GM23338 (cell line): ENCODE measurements at regions not wholly inside any gene's neighbourhood (a gene's known extent, or its start where the extent isn't known, plus 50 kb on each side); places are given as distances from the start of the nearest gene placed in this dataset.
"Not testable (repeated sequence)": the region's sequence is repeated elsewhere in the genome, so short reads cannot be mapped to it uniquely, and the experiment has no call there.

ENCODE experiments used
- ATAC-seq: fragments of 200-7000 bp; cut with Tn5 transposase; 3 replicates; pipeline ENCODE4 v1.9.1; 2020
- DNase-seq: peaks from one replicate; pipeline ENCODE4 v3.0.0-alpha.2; 2015; ENCODE audit warnings: low spot score
- H2AFZ ChIP-seq: fragments of 200-600 bp; sonication (generic); 2 replicates; pipeline ENCODE4 v1.8.0; 2016; ENCODE audit warnings: antibody characterized with exemption, mild to moderate bottlenecking, moderate library complexity
- H3F3A ChIP-seq: fragments of 200-600 bp; sonication (generic); replicated peaks from 2 replicates; pipeline ENCODE4 v1.8.0; 2017; ENCODE audit warnings: antibody characterized with exemption, mixed run types, low read depth
- H3K27ac ChIP-seq: fragments of 200-600 bp; sonication (generic); 2 replicates; pipeline ENCODE4 v1.6.1; 2016; ENCODE audit warnings: low read depth
- H3K27me3 ChIP-seq: fragments of 200-600 bp; sonication (generic); 2 replicates; pipeline ENCODE4 v1.8.0; 2016; ENCODE audit warnings: mild to moderate bottlenecking, mixed run types, moderate library complexity; ENCODE audit not compliant: insufficient read depth
- H3K36me3 ChIP-seq: fragments of 200-600 bp; sonication (generic); 2 replicates; pipeline ENCODE4 v1.8.0; 2016; ENCODE audit warnings: mild to moderate bottlenecking; ENCODE audit not compliant: insufficient read depth
- H3K4me1 ChIP-seq: fragments of 200-600 bp; sonication (generic); 2 replicates; pipeline ENCODE4 v1.8.0; 2016; ENCODE audit warnings: mild to moderate bottlenecking, moderate library complexity; ENCODE audit not compliant: insufficient read depth
- H3K4me2 ChIP-seq: fragments of 200-600 bp; sonication (generic); 2 replicates; pipeline ENCODE4 v1.7.1; 2017; ENCODE audit warnings: mixed run types
- H3K4me3 ChIP-seq: fragments of 200-600 bp; sonication (generic); 2 replicates; pipeline ENCODE4 v1.6.1; 2016; ENCODE audit warnings: mixed run types
- H3K79me2 ChIP-seq: fragments of 200-600 bp; sonication (generic); replicated peaks from 2 replicates; pipeline ENCODE4 v1.8.0; 2017; ENCODE audit warnings: mild to moderate bottlenecking; ENCODE audit not compliant: insufficient read depth
- H3K9me2 ChIP-seq: fragments of 200-600 bp; sonication (generic); 2 replicates; pipeline ENCODE4 v1.8.0; 2017; ENCODE audit not compliant: insufficient read depth
- H4K20me1 ChIP-seq: fragments of 200-600 bp; sonication (generic); replicated peaks from 2 replicates; pipeline ENCODE4 v1.8.0; 2017; ENCODE audit warnings: mild to moderate bottlenecking; ENCODE audit not compliant: insufficient read depth
- H3K27ac Mint-ChIP-seq: 2 replicates; pipeline ENCODE4 v1.8.0; 2020; ENCODE audit warnings: inconsistent platforms, mild to moderate bottlenecking, moderate library complexity, mixed read lengths
- H3K27me3 Mint-ChIP-seq: 3 replicates; pipeline ENCODE4 v1.8.0; 2022; ENCODE audit warnings: low read depth, mild to moderate bottlenecking, moderate library complexity, mixed read lengths, inconsistent platforms; ENCODE audit not compliant: insufficient read depth, poor library complexity
- H3K36me3 Mint-ChIP-seq: 3 replicates; pipeline ENCODE4 v1.8.0; 2021; ENCODE audit warnings: low read depth, mild to moderate bottlenecking, inconsistent platforms, moderate library complexity, mixed read lengths
- H3K4me1 Mint-ChIP-seq: 3 replicates; pipeline ENCODE4 v1.8.0; 2020; ENCODE audit warnings: mild to moderate bottlenecking, inconsistent platforms, mixed read lengths
- H3K4me3 Mint-ChIP-seq: 3 replicates; pipeline ENCODE4 v1.8.0; 2021; ENCODE audit warnings: moderate library complexity, mild to moderate bottlenecking, inconsistent platforms, mixed read lengths
- H3K9me3 Mint-ChIP-seq: 3 replicates; pipeline ENCODE4 v1.8.0; 2020; ENCODE audit warnings: moderate library complexity, mild to moderate bottlenecking, inconsistent platforms, mixed read lengths
- CREB1 ChIP-seq: fragments of 250-450 bp; sonication (Bioruptor Pico); IDR thresholded peaks from 2 replicates; pipeline ENCODE4 v1.5.0; 2020; ENCODE audit warnings: low read depth, mild to moderate bottlenecking, moderate library complexity
- EZH2phosphoT487 ChIP-seq: fragments of 200-600 bp; sonication (generic); IDR thresholded peaks from one replicate; pipeline ENCODE4 v1.8.1; 2018; ENCODE audit warnings: antibody characterized with exemption; ENCODE audit not compliant: unreplicated experiment
- JUNB ChIP-seq: IDR thresholded peaks from one replicate; pipeline ENCODE4 v1.6.1; 2016; ENCODE audit warnings: antibody characterized with exemption; ENCODE audit not compliant: unreplicated experiment
- POLR2AphosphoS5 ChIP-seq: IDR thresholded peaks from 2 replicates; pipeline ENCODE4 v1.6.1; 2016; ENCODE audit warnings: antibody characterized with exemption, low read depth
- STAT1 ChIP-seq: IDR thresholded peaks from one replicate; pipeline ENCODE4 v1.6.1; 2016; ENCODE audit warnings: antibody characterized with exemption; ENCODE audit not compliant: unreplicated experiment
- ZNF114 ChIP-seq: fragments of 250-450 bp; sonication (Bioruptor Pico); IDR thresholded peaks from 2 replicates; pipeline ENCODE4 v1.5.0; 2020; ENCODE audit warnings: mild to moderate bottlenecking, moderate library complexity
- ZNF331 ChIP-seq: fragments of 250-450 bp; sonication (Bioruptor Pico); IDR thresholded peaks from 2 replicates; pipeline ENCODE4 v1.5.0; 2020; ENCODE audit warnings: low read depth, mild to moderate bottlenecking, moderate library complexity
- TF ChIP-seq, protein P1 (sequence below), 2 experiments: fragments of 200-600 bp in 1 of 2; sonication (generic) in 1 of 2; conservative IDR thresholded peaks; 2 replicates each; pipeline versions ENCODE4 v1.5.1 to v1.6.1; 2016 to 2017; ENCODE audit warnings: antibody characterized with exemption in 2 of 2, low read depth in 2 of 2, mild to moderate bottlenecking in 2 of 2, moderate library complexity in 1 of 2
- TF ChIP-seq, protein P2 (sequence below): fragments of 250-450 bp; sonication (Bioruptor Pico); IDR thresholded peaks from 2 replicates; pipeline ENCODE4 v1.5.0; 2020; ENCODE audit warnings: mild to moderate bottlenecking, moderate library complexity
- TF ChIP-seq, protein P3 (sequence below): IDR thresholded peaks from 2 replicates; pipeline ENCODE4 v1.6.1; 2016; ENCODE audit warnings: antibody characterized with exemption

DNA sequence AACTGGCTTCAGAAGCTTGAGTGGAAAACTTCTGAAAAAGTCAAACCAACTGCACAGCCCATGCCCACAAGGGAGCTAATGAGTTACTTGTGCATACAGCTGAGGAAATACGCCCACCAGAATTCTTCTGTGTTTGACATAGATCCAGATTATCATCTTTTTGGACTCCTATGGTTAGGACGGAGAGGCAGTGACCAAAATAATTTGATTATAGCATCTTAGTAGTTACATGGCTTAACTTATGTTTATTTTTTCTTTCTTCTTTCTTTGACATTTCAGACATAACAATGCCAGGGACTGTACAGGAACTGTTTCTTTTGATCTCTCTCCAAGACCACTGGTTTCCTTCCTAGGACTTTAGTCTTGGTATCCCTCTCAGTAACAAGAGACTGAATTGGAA, 246.1 kb upstream of the RASGRP1 start (continued):
- TF ChIP-seq, protein P1, sequence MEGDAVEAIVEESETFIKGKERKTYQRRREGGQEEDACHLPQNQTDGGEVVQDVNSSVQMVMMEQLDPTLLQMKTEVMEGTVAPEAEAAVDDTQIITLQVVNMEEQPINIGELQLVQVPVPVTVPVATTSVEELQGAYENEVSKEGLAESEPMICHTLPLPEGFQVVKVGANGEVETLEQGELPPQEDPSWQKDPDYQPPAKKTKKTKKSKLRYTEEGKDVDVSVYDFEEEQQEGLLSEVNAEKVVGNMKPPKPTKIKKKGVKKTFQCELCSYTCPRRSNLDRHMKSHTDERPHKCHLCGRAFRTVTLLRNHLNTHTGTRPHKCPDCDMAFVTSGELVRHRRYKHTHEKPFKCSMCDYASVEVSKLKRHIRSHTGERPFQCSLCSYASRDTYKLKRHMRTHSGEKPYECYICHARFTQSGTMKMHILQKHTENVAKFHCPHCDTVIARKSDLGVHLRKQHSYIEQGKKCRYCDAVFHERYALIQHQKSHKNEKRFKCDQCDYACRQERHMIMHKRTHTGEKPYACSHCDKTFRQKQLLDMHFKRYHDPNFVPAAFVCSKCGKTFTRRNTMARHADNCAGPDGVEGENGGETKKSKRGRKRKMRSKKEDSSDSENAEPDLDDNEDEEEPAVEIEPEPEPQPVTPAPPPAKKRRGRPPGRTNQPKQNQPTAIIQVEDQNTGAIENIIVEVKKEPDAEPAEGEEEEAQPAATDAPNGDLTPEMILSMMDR (conservative IDR thresholded peaks at IDR 0.05; ENCODE audit: low read depth in 2 of 2): no peak
- no peak for TF ChIP-seq STAT1

DNA sequence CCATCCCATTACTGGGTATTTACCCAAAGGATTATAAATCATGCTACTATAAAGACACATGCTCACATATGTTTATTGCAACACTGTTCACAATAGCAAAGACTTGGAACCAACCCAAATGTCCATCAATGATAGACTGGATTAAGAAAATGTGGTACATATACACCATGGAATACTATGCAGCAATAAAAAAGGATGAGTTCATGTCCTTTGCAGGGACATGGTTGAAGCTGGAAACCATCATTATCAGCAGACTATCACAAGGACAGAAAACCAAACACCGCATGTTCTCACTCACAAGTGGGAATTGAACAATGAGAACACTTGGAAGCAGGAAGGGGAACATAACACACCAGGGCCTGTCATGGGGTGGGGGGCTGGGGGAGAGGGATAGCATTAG, 249.6 kb upstream of the RASGRP1 start:
- H3K9me2 ChIP-seq, ATAC-seq, H3K27ac ChIP-seq, H3K36me3 Mint-ChIP-seq, H3K79me2 ChIP-seq, H3K27me3 Mint-ChIP-seq, H3K36me3 ChIP-seq, H3K4me3 Mint-ChIP-seq, H3K4me3 ChIP-seq, H2AFZ ChIP-seq, H3K27me3 ChIP-seq, H3K27ac Mint-ChIP-seq, DNase-seq, H3K4me1 ChIP-seq, H3K4me1 Mint-ChIP-seq, H4K20me1 ChIP-seq, H3F3A ChIP-seq, H3K4me2 ChIP-seq, H3K9me3 Mint-ChIP-seq: not testable (repeated sequence)

DNA sequence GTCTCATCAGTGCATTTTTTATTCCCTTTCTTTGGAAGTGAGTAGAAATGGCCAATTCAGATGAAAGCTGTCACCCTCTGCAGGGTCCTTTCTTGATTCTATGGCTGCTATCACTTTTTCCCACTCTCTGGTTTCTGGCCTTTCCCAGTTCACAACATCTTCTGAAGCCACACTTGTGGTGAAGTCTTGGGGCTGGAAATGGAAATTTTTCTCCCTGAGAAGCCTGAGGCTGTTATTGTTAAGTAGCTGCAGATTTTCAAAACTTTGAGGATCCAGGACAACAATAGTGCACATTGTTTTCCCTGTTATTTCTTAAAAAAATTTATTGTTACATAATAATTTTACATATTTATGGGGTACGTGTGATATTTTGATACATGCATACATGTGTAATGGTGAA, 250.3 kb upstream of the RASGRP1 start:
- Histone ChIP-seq H3K36me3 (no peaks in the 10 kb centered on the region), H3K79me2 (no peaks in the 10 kb centered on the region), H4K20me1 (no peaks in the 10 kb centered on the region), H3K4me2 (no peak overlapping the region), H3K4me3 (no peak overlapping the region), H3F3A (no peaks in the 10 kb centered on the region), H3K27me3 (no peaks in the 10 kb centered on the region), H3K27ac (no peak overlapping the region), H2AFZ (no peak overlapping the region), H3K9me2 (no peaks in the 10 kb centered on the region), H3K4me1 (no peaks in the 10 kb centered on the region; the same call in 1 of the 2 replicates)
- Mint-ChIP-seq H3K27ac (no peak overlapping the region), H3K4me1 (peaks cover 6% of the 10 kb centered on the region; the same call in 2 of the 3 replicates), H3K27me3 (no peaks in the 10 kb centered on the region), H3K9me3 (no peaks in the 10 kb centered on the region), H3K4me3 (no peak overlapping the region), H3K36me3 (no peaks in the 10 kb centered on the region)
- ATAC-seq: no peak
- DNase-seq: no peak
- TF ChIP-seq ZNF114 (CRISPR knock-in tag) (no peak), STAT1 (no peak), ZNF331 (CRISPR knock-in tag) (no peak), POLR2AphosphoS5 (no peak), EZH2phosphoT487 (no peak), CREB1 (no peak), JUNB (no peak)
- TF ChIP-seq, protein P2, sequence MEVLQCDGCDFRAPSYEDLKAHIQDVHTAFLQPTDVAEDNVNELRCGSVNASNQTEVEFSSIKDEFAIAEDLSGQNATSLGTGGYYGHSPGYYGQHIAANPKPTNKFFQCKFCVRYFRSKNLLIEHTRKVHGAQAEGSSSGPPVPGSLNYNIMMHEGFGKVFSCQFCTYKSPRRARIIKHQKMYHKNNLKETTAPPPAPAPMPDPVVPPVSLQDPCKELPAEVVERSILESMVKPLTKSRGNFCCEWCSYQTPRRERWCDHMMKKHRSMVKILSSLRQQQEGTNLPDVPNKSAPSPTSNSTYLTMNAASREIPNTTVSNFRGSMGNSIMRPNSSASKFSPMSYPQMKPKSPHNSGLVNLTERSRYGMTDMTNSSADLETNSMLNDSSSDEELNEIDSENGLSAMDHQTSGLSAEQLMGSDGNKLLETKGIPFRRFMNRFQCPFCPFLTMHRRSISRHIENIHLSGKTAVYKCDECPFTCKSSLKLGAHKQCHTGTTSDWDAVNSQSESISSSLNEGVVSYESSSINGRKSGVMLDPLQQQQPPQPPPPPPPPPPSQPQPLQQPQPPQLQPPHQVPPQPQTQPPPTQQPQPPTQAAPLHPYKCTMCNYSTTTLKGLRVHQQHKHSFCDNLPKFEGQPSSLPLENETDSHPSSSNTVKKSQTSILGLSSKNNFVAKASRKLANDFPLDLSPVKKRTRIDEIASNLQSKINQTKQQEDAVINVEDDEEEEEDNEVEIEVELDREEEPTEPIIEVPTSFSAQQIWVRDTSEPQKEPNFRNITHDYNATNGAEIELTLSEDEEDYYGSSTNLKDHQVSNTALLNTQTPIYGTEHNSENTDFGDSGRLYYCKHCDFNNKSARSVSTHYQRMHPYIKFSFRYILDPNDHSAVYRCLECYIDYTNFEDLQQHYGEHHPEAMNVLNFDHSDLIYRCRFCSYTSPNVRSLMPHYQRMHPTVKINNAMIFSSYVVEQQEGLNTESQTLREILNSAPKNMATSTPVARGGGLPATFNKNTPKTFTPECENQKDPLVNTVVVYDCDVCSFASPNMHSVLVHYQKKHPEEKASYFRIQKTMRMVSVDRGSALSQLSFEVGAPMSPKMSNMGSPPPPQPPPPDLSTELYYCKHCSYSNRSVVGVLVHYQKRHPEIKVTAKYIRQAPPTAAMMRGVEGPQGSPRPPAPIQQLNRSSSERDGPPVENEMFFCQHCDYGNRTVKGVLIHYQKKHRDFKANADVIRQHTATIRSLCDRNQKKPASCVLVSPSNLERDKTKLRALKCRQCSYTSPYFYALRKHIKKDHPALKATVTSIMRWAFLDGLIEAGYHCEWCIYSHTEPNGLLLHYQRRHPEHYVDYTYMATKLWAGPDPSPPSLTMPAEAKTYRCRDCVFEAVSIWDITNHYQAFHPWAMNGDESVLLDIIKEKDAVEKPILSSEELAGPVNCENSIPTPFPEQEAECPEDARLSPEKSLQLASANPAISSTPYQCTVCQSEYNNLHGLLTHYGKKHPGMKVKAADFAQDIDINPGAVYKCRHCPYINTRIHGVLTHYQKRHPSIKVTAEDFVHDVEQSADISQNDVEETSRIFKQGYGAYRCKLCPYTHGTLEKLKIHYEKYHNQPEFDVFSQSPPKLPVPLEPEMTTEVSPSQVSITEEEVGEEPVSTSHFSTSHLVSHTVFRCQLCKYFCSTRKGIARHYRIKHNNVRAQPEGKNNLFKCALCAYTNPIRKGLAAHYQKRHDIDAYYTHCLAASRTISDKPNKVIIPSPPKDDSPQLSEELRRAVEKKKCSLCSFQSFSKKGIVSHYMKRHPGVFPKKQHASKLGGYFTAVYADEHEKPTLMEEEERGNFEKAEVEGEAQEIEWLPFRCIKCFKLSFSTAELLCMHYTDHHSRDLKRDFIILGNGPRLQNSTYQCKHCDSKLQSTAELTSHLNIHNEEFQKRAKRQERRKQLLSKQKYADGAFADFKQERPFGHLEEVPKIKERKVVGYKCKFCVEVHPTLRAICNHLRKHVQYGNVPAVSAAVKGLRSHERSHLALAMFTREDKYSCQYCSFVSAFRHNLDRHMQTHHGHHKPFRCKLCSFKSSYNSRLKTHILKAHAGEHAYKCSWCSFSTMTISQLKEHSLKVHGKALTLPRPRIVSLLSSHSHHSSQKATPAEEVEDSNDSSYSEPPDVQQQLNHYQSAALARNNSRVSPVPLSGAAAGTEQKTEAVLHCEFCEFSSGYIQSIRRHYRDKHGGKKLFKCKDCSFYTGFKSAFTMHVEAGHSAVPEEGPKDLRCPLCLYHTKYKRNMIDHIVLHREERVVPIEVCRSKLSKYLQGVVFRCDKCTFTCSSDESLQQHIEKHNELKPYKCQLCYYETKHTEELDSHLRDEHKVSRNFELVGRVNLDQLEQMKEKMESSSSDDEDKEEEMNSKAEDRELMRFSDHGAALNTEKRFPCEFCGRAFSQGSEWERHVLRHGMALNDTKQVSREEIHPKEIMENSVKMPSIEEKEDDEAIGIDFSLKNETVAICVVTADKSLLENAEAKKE (CRISPR knock-in tag): no peak
- TF ChIP-seq, protein P1 (conservative IDR thresholded peaks at IDR 0.05; ENCODE audit: low read depth in 2 of 2): no peak
- TF ChIP-seq, protein P3, sequence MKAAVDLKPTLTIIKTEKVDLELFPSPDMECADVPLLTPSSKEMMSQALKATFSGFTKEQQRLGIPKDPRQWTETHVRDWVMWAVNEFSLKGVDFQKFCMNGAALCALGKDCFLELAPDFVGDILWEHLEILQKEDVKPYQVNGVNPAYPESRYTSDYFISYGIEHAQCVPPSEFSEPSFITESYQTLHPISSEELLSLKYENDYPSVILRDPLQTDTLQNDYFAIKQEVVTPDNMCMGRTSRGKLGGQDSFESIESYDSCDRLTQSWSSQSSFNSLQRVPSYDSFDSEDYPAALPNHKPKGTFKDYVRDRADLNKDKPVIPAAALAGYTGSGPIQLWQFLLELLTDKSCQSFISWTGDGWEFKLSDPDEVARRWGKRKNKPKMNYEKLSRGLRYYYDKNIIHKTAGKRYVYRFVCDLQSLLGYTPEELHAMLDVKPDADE: no peak
